H9 (cell line): ENCODE measurements at regions not wholly inside any gene's neighbourhood (a gene's known extent, or its start where the extent isn't known, plus 50 kb on each side); places are given as distances from the start of the nearest gene placed in this dataset.
A peak's percentile ranks its signal among the peaks of the same experiment; 100 is the strongest.

Source experiments
- DNase-seq: peaks from one replicate; pipeline ENCODE4 v3.0.0-alpha.2; 2017
- H2AFZ ChIP-seq: one replicate; pipeline ENCODE4 v1.6.1; 2013; ENCODE audit warnings: mild to moderate bottlenecking, low read length, control low read depth, moderate library complexity
- H2AK5ac ChIP-seq: 2 replicates; pipeline ENCODE4 v1.6.1; 2013; ENCODE audit warnings: low read length, control low read depth, mixed read lengths; ENCODE audit not compliant: insufficient read length
- H2BK120ac ChIP-seq: one replicate; pipeline ENCODE4 v1.6.1; 2013; ENCODE audit warnings: low read depth, mild to moderate bottlenecking, low read length, control low read depth, inconsistent platforms; ENCODE audit not compliant: poor library complexity, severe bottlenecking
- H2BK12ac ChIP-seq: 2 replicates; pipeline ENCODE4 v1.6.1; 2013; ENCODE audit warnings: low read length, control low read depth, mixed read lengths, low read depth; ENCODE audit not compliant: insufficient read length
- H2BK15ac ChIP-seq: 2 replicates; pipeline ENCODE4 v1.6.1; 2013; ENCODE audit warnings: low read depth, low read length, control low read depth
- H2BK20ac ChIP-seq: one replicate; pipeline ENCODE4 v1.6.1; 2013; ENCODE audit warnings: low read depth, mild to moderate bottlenecking, low read length, control low read depth, inconsistent platforms; ENCODE audit not compliant: poor library complexity, severe bottlenecking
- H2BK5ac ChIP-seq: 2 replicates; pipeline ENCODE4 v1.6.1; 2013; ENCODE audit warnings: low read length, control low read depth, mixed read lengths; ENCODE audit not compliant: insufficient read length
- H3K14ac ChIP-seq: 2 replicates; pipeline ENCODE4 v1.6.1; 2013; ENCODE audit warnings: low read length, control low read depth; ENCODE audit not compliant: insufficient read depth
- H3K18ac ChIP-seq: 2 replicates; pipeline ENCODE4 v1.6.1; 2013; ENCODE audit warnings: low read depth, mild to moderate bottlenecking, mixed read lengths, low read length, control low read depth; ENCODE audit not compliant: insufficient read length
- H3K23ac ChIP-seq: 2 replicates; pipeline ENCODE4 v1.6.1; 2013; ENCODE audit warnings: low read length, control low read depth, mixed read lengths, low read depth; ENCODE audit not compliant: insufficient read length
- H3K23me2 ChIP-seq: 2 replicates; pipeline ENCODE4 v1.6.1; 2013; ENCODE audit warnings: low read depth, mild to moderate bottlenecking, mixed read lengths, low read length, control low read depth; ENCODE audit not compliant: insufficient read length, poor library complexity, severe bottlenecking
- H3K27ac ChIP-seq: 2 replicates; pipeline ENCODE4 v1.5.1; 2013; ENCODE audit warnings: low read length, control low read depth, mixed read lengths, low read depth; ENCODE audit not compliant: insufficient read length
- H3K27me3 ChIP-seq: 2 replicates; pipeline ENCODE4 v1.6.1; 2013; ENCODE audit warnings: low read length, control low read depth, inconsistent platforms; ENCODE audit not compliant: insufficient read depth
- H3K4ac ChIP-seq: 2 replicates; pipeline ENCODE4 v1.6.1; 2013; ENCODE audit warnings: low read depth, mild to moderate bottlenecking, control low read depth, inconsistent platforms, low read length, moderate library complexity
- H3K4me1 ChIP-seq: 2 replicates; pipeline ENCODE4 v1.6.1; 2013; ENCODE audit warnings: low read length, control low read depth, inconsistent platforms; ENCODE audit not compliant: insufficient read depth
- H3K4me2 ChIP-seq: 2 replicates; pipeline ENCODE4 v1.6.1; 2013; ENCODE audit warnings: low read length, control low read depth, mixed read lengths; ENCODE audit not compliant: insufficient read length, insufficient read depth
- H3K56ac ChIP-seq: 2 replicates; pipeline ENCODE4 v1.6.1; 2013; ENCODE audit warnings: low read depth, mild to moderate bottlenecking, mixed read lengths, low read length, control low read depth; ENCODE audit not compliant: insufficient read length
- H3K79me1 ChIP-seq: 2 replicates; pipeline ENCODE4 v1.6.1; 2013; ENCODE audit warnings: low read depth, mild to moderate bottlenecking, moderate library complexity, low read length, control low read depth, inconsistent platforms; ENCODE audit not compliant: insufficient read depth, poor library complexity, severe bottlenecking
- H3K79me2 ChIP-seq: 2 replicates; pipeline ENCODE4 v1.6.1; 2013; ENCODE audit warnings: low read length, control low read depth, inconsistent platforms; ENCODE audit not compliant: insufficient read depth
- H3K9ac ChIP-seq: 2 replicates; pipeline ENCODE4 v1.6.1; 2013; ENCODE audit warnings: low read length, control low read depth, mixed read lengths; ENCODE audit not compliant: insufficient read length; ENCODE audit errors: extremely low read depth
- H3K9me3 ChIP-seq: one replicate; pipeline ENCODE4 v1.6.1; 2013; ENCODE audit warnings: low read depth, low read length, inconsistent platforms; ENCODE audit not compliant: control insufficient read depth
- H3T11ph ChIP-seq: one replicate; pipeline ENCODE4 v1.6.1; 2013; ENCODE audit warnings: mild to moderate bottlenecking, low read length, control low read depth, inconsistent platforms
- H4K20me1 ChIP-seq: one replicate; pipeline ENCODE4 v1.6.1; 2013; ENCODE audit not compliant: control insufficient read depth, insufficient read length, insufficient read depth
- H4K5ac ChIP-seq: 2 replicates; pipeline ENCODE4 v1.6.1; 2013; ENCODE audit warnings: low read depth, mild to moderate bottlenecking, mixed read lengths, low read length, control low read depth; ENCODE audit not compliant: insufficient read length
- H4K8ac ChIP-seq: replicated peaks from 2 replicates; pipeline ENCODE4 v1.6.1; 2013; ENCODE audit warnings: low read length, control low read depth, mixed read lengths, low read depth; ENCODE audit not compliant: insufficient read length
- H4K91ac ChIP-seq: 2 replicates; pipeline ENCODE4 v1.6.1; 2013; ENCODE audit warnings: low read depth, mild to moderate bottlenecking, moderate library complexity, mixed read lengths, low read length, control low read depth; ENCODE audit not compliant: insufficient read length
- H3K27ac Mint-ChIP-seq, 3 experiments: 2 replicates in 2 of 3; 3 replicates in 1 of 3; pipeline ENCODE4 v1.8.0; 2020 to 2021; ENCODE audit warnings: mixed read lengths in 3 of 3, mild to moderate bottlenecking in 1 of 3, moderate library complexity in 1 of 3
- H3K27me3 Mint-ChIP-seq: 2 replicates; pipeline ENCODE4 v1.8.0; 2021; ENCODE audit warnings: low read depth, mild to moderate bottlenecking, moderate library complexity, mixed read lengths
- H3K36me3 Mint-ChIP-seq, 3 experiments: 2 replicates in 2 of 3; 3 replicates in 1 of 3; pipeline ENCODE4 v1.8.0; 2020 to 2021; ENCODE audit warnings: low read depth in 3 of 3, mixed read lengths in 3 of 3; ENCODE audit not compliant: insufficient read depth in 1 of 3
- H3K4me1 Mint-ChIP-seq, 2 experiments: 2 replicates each; pipeline ENCODE4 v1.8.0; 2020; ENCODE audit warnings: mixed read lengths in 2 of 2
- H3K4me3 Mint-ChIP-seq, 2 experiments: 2 replicates in 1 of 2; 3 replicates in 1 of 2; pipeline ENCODE4 v1.8.0; 2020 to 2021; ENCODE audit warnings: mild to moderate bottlenecking in 2 of 2, mixed read lengths in 2 of 2, moderate library complexity in 1 of 2
- H3K9me3 Mint-ChIP-seq, 2 experiments: 2 replicates in 1 of 2; 3 replicates in 1 of 2; pipeline ENCODE4 v1.8.0; 2020; ENCODE audit warnings: mild to moderate bottlenecking in 2 of 2, mixed read lengths in 2 of 2, moderate library complexity in 1 of 2
- WGBS: extraction: QIAGEN DNeasy Blood & Tissue Kit; methylation state at CpG from one replicate; pipeline ENCODE4 v1.1.7; 2013; ENCODE audit warnings: missing lambda C conversion rate, low lambda C conversion rate, mixed read lengths; ENCODE audit not compliant: insufficient read length; ENCODE audit errors: extremely low coverage; 5-methylcytosine and 5-hydroxymethylcytosine counted together
- TF ChIP-seq, protein P1 (sequence below): fragments of 200-600 bp; sonication (generic); conservative IDR thresholded peaks from 3 replicates; pipeline ENCODE4 v1.8.0; 2021; ENCODE audit warnings: antibody characterized with exemption, mild to moderate bottlenecking

- DNase-seq = peak; percentile 87
- Mint-ChIP-seq H3K4me1 (peaks cover 29 to 35% of the 10 kb centered on the region in 2 experiments), H3K9me3 (no peaks in the 10 kb centered on the region; a peak in 1 of 5 replicates), H3K36me3 (no peaks in the 10 kb centered on the region; a peak in 1 of 7 replicates), H3K4me3 (peak overlapping the region; percentile 83 to 91), H3K27me3 (peaks cover 51% of the 10 kb centered on the region), H3K27ac (no peak overlapping the region)
- H3K9me3 ChIP-seq = no peaks in the 10 kb centered on the region
- no peak overlapping the region for H2BK5ac ChIP-seq
- 0 out of 2 replicates have a peak overlapping the region, but pooled peaks have one; percentile 50 for H3K14ac ChIP-seq
- no peak overlapping the region for H2BK120ac ChIP-seq
- H2BK20ac ChIP-seq = no peak overlapping the region
- no peak overlapping the region for H2AK5ac ChIP-seq
- H3K9ac ChIP-seq = no peak overlapping the region
- H2BK12ac ChIP-seq = no peak overlapping the region
- peak overlapping the region; percentile 95 for H3K4me2 ChIP-seq
- no peaks in the 10 kb centered on the region; the same call in none of the 2 replicates for H3K4me1 ChIP-seq
- no peaks in the 10 kb centered on the region for H3K79me1 ChIP-seq
- no peak overlapping the region for H2AFZ ChIP-seq
- H3K56ac ChIP-seq = no peak overlapping the region
- no peak overlapping the region for H3K18ac ChIP-seq
- H4K8ac ChIP-seq = no peak overlapping the region
- no peak overlapping the region for H4K5ac ChIP-seq
- no peak overlapping the region for H3K4ac ChIP-seq
- H3K23me2 ChIP-seq = peaks cover 16% of the 10 kb centered on the region
- WGBS = no CpG with 5 or more reads among the region's 81 CpGs
- H4K20me1 ChIP-seq = no peaks in the 10 kb centered on the region
- no peak overlapping the region for H2BK15ac ChIP-seq
- H3K27me3 ChIP-seq = peaks cover 16% of the 10 kb centered on the region
- H4K91ac ChIP-seq = no peak overlapping the region
- H3K23ac ChIP-seq = no peak overlapping the region
- no peaks in the 10 kb centered on the region for H3K79me2 ChIP-seq
- H3T11ph ChIP-seq = no peak overlapping the region
- TF ChIP-seq, protein P1, sequence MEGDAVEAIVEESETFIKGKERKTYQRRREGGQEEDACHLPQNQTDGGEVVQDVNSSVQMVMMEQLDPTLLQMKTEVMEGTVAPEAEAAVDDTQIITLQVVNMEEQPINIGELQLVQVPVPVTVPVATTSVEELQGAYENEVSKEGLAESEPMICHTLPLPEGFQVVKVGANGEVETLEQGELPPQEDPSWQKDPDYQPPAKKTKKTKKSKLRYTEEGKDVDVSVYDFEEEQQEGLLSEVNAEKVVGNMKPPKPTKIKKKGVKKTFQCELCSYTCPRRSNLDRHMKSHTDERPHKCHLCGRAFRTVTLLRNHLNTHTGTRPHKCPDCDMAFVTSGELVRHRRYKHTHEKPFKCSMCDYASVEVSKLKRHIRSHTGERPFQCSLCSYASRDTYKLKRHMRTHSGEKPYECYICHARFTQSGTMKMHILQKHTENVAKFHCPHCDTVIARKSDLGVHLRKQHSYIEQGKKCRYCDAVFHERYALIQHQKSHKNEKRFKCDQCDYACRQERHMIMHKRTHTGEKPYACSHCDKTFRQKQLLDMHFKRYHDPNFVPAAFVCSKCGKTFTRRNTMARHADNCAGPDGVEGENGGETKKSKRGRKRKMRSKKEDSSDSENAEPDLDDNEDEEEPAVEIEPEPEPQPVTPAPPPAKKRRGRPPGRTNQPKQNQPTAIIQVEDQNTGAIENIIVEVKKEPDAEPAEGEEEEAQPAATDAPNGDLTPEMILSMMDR = peak; percentile 23; the same call in 2 of the 3 replicates
- no peak overlapping the region for H3K27ac ChIP-seq
Measured at GRCh38 chr1:58249737-58250586, 296.6 kb downstream of the OMA1 start.
